ENCODE measurements at regions not wholly inside any gene's neighbourhood (a gene's known extent, or its start where the extent isn't known, plus 50 kb on each side); places are given as distances from the start of the nearest gene placed in this dataset.

- TF ChIP-seq ERG (CRISPR knock-in tag; IDR thresholded peaks at IDR 0.05) = no peak
Observed at GRCh38 chr5:6251565-6252102, 126.7 kb downstream of the MED10 start (continued).

- no peak for ATAC-seq
- ChIA-PET POLR2A (no interaction called here), CTCF (no interaction called here)
- peaks cover 5% of the 10 kb centered on the region for H3K4me1 Mint-ChIP-seq
- TF ChIP-seq ELF4 (CRISPR knock-in tag; IDR thresholded peaks at IDR 0.05; ENCODE audit: low read depth) (no peak), NR3C1 (CRISPR knock-in tag; conservative IDR thresholded peaks at IDR 0.05; ENCODE audit: low read depth) (no peak), NFYB (CRISPR knock-in tag; conservative IDR thresholded peaks at IDR 0.05; ENCODE audit: low read depth) (no peak), PREB (CRISPR knock-in tag; IDR thresholded peaks at IDR 0.05; ENCODE audit: borderline replicate concordance) (no peak), SMAD4 (CRISPR knock-in tag; IDR thresholded peaks at IDR 0.05) (no peak), ZNF396 (CRISPR knock-in tag; IDR thresholded peaks at IDR 0.05; ENCODE audit: borderline replicate concordance) (no peak), MAX (CRISPR knock-in tag; IDR thresholded peaks at IDR 0.05) (no peak), NR2C2 (CRISPR knock-in tag; IDR thresholded peaks at IDR 0.05) (no peak), HMGA2 (CRISPR knock-in tag; IDR thresholded peaks at IDR 0.05) (no peak), ZNF416 (CRISPR knock-in tag; IDR thresholded peaks at IDR 0.05) (no peak), GTF2I (CRISPR knock-in tag; conservative IDR thresholded peaks at IDR 0.05) (no peak), CDX4 (CRISPR knock-in tag; IDR thresholded peaks at IDR 0.05; ENCODE audit: borderline replicate concordance) (no peak), ZNF121 (CRISPR knock-in tag; IDR thresholded peaks at IDR 0.05) (no peak)
- no peak overlapping the region for H3K27ac Mint-ChIP-seq
- H3K9me3 Mint-ChIP-seq = peaks cover 8% of the 10 kb centered on the region; the same call in 1 of the 2 replicates
- H3K36me3 Mint-ChIP-seq = no peaks in the 10 kb centered on the region
- H3K4me3 Mint-ChIP-seq = no peak overlapping the region
- no peaks in the 10 kb centered on the region for H3K27me3 Mint-ChIP-seq (ENCODE audit: low read depth)
- no peak for DNase-seq (ENCODE audit: low spot score)
Observed at GRCh38 chr5:6250121-6250520, 128.2 kb downstream of the MED10 start.

GRCh38 chr5:6248132-6248531, 130.2 kb downstream of the MED10 start:
- ChIA-PET POLR2A (no interaction called here), CTCF (no interaction called here)
- ATAC-seq (no peak), DNase-seq (ENCODE audit: low spot score) (no peak)
- peaks cover 8% of the 10 kb centered on the region; the same call in 1 of the 2 replicates for H3K9me3 Mint-ChIP-seq
- H3K4me1 Mint-ChIP-seq = peaks cover 5% of the 10 kb centered on the region
- no peaks in the 10 kb centered on the region for H3K27me3 Mint-ChIP-seq (ENCODE audit: low read depth)
- no peaks in the 10 kb centered on the region for H3K36me3 Mint-ChIP-seq
- H3K27ac Mint-ChIP-seq = no peak overlapping the region
- H3K4me3 Mint-ChIP-seq = no peak overlapping the region
- TF ChIP-seq FOXJ3 (CRISPR knock-in tag; IDR thresholded peaks at IDR 0.05; ENCODE audit: borderline replicate concordance) = no peak
- TF ChIP-seq ZNF423 (CRISPR knock-in tag; IDR thresholded peaks at IDR 0.05) = no peak
- no peak for TF ChIP-seq ZBTB43 (CRISPR knock-in tag; IDR thresholded peaks at IDR 0.05)
- no peak for TF ChIP-seq ETV6 (CRISPR knock-in tag; IDR thresholded peaks at IDR 0.05)
- TF ChIP-seq E2F1 (CRISPR knock-in tag; IDR thresholded peaks at IDR 0.05) = no peak
- TF ChIP-seq ZNF532 (CRISPR knock-in tag; IDR thresholded peaks at IDR 0.05; ENCODE audit: borderline replicate concordance) = no peak
- TF ChIP-seq ATF6 (CRISPR knock-in tag; IDR thresholded peaks at IDR 0.05) = no peak
